Activated CD8-positive, alpha-beta T cell treated with anti-CD3 and anti-CD28 coated beads for 36 hours (primary cell): ENCODE measurements at regions not wholly inside any gene's neighbourhood (a gene's known extent, or its start where the extent isn't known, plus 50 kb on each side); places are given as distances from the start of the nearest gene placed in this dataset.

Source experiments
- ATAC-seq: fragments of 200-7000 bp; cut with Tn5 transposase; one replicate; pipeline ENCODE4 v1.10.0; 2021; ENCODE audit warnings: mild to moderate bottlenecking, moderate library complexity
- CTCF ChIA-PET: fragments of 350-600 bp; sonication (Branson Sonifier 250); formaldehyde crosslinking; loops from one replicate; lab custom pipeline; 2021; ENCODE audit warnings: antibody characterized with exemption; lab: Charles Lee
- POLR2A ChIA-PET: fragments of 350-600 bp; sonication (Branson Sonifier 250); formaldehyde crosslinking; loops from one replicate; lab custom pipeline; 2021; ENCODE audit warnings: antibody characterized with exemption; lab: Charles Lee
- DNase-seq: peaks from one replicate; pipeline ENCODE4 v3.0.0-alpha.2; 2020
- H3K27ac Mint-ChIP-seq: one replicate; pipeline ENCODE4 v1.8.0; 2021; ENCODE audit warnings: mild to moderate bottlenecking, mixed read lengths
- H3K27me3 Mint-ChIP-seq: one replicate; pipeline ENCODE4 v1.8.0; 2021; ENCODE audit warnings: mixed read lengths
- H3K36me3 Mint-ChIP-seq: one replicate; pipeline ENCODE4 v1.8.0; 2021; ENCODE audit warnings: low read depth, mixed read lengths
- H3K4me1 Mint-ChIP-seq: one replicate; pipeline ENCODE4 v1.8.0; 2021; ENCODE audit warnings: low read depth, mixed read lengths
- H3K4me3 Mint-ChIP-seq: one replicate; pipeline ENCODE4 v1.8.0; 2021; ENCODE audit warnings: mild to moderate bottlenecking, moderate library complexity, mixed read lengths
- H3K9me3 Mint-ChIP-seq: one replicate; pipeline ENCODE4 v1.8.0; 2021; ENCODE audit warnings: mixed read lengths
- intact Hi-C: fragments of 100-400 bp; cut with micrococcal nuclease; formaldehyde crosslinking; loops from one replicate; pipeline ENCODE4 v1.10.0; 2022
- TF ChIP-seq, protein P1 (sequence below): fragments of 200-600 bp; IDR thresholded peaks from one replicate; pipeline ENCODE4 v1.8.0; 2022; ENCODE audit warnings: antibody characterized with exemption, mild to moderate bottlenecking

DNA sequence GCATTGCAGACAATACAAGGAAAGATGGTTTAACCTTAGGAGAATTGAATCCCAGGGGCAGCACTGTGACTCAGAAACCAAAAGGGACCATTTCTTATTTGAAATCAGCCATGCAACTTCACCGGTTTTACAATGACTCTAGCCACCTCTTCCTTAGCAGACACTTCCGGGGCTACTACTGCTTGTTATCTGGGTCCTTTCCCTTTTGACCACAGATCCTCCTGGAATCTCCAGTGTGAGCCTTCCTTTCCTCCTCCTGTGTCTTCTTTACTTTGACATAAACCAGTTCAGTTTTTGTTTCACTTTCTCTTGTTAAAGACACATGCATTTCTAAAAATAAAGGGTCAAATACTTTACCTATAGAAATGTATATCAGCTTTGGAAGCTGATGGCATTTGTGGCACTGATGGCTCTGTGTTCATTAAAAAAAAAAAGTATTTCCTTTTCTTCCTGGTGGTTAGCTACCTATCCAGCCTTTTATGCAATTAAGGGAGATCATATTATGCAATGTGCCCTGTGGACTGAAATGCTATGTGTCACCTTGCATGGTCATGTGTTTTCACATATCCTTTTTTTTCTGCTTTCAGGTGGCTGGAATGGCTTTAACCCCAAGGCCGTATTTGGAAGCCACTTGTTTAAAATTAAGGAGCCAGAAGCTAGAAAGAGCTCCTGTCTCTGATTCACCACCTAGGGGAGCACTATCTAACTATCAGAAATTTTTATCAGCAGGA lies 296.2 kb downstream of the CHL1 start:
- ATAC-seq (no peak), DNase-seq (no peak)
- POLR2A ChIA-PET, result no interaction called here
- no peak overlapping the region for H3K27ac Mint-ChIP-seq
- no peaks in the 10 kb centered on the region for H3K27me3 Mint-ChIP-seq
- H3K36me3 Mint-ChIP-seq, result no peaks in the 10 kb centered on the region
- intact Hi-C loops, result no loop called here
- CTCF ChIA-PET, result no interaction called here
- H3K4me1 Mint-ChIP-seq, result no peaks in the 10 kb centered on the region
- H3K9me3 Mint-ChIP-seq, result peaks cover 3% of the 10 kb centered on the region
- TF ChIP-seq, protein P1, sequence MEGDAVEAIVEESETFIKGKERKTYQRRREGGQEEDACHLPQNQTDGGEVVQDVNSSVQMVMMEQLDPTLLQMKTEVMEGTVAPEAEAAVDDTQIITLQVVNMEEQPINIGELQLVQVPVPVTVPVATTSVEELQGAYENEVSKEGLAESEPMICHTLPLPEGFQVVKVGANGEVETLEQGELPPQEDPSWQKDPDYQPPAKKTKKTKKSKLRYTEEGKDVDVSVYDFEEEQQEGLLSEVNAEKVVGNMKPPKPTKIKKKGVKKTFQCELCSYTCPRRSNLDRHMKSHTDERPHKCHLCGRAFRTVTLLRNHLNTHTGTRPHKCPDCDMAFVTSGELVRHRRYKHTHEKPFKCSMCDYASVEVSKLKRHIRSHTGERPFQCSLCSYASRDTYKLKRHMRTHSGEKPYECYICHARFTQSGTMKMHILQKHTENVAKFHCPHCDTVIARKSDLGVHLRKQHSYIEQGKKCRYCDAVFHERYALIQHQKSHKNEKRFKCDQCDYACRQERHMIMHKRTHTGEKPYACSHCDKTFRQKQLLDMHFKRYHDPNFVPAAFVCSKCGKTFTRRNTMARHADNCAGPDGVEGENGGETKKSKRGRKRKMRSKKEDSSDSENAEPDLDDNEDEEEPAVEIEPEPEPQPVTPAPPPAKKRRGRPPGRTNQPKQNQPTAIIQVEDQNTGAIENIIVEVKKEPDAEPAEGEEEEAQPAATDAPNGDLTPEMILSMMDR, result no peak
- H3K4me3 Mint-ChIP-seq, result no peak overlapping the region

DNA sequence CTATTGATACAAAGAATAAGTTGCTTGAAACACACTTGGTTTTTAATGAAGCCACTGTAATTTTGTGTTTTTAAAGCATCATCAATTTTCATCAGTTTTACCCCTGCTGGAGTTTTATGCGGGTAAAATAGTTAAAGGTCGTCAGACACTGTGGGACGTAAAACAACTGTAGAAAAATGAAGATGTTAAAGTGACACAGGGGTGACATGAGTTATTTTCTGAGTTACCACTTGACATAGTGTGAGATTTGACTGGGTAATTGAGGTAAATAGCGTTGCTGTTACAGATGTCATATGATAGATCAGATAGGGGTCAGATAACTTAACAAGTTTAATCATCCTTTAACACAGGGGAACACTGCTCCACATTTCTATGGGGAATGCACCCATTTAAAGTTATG lies 297.6 kb downstream of the CHL1 start:
- TF ChIP-seq, protein P1, result no peak
- ChIA-PET CTCF (no interaction called here), POLR2A (no interaction called here)
- H3K4me3 Mint-ChIP-seq, result no peak overlapping the region
- no peak overlapping the region for H3K27ac Mint-ChIP-seq
- intact Hi-C loops, result no loop called here
- ATAC-seq (no peak), DNase-seq (no peak)
- peaks cover 3% of the 10 kb centered on the region for H3K9me3 Mint-ChIP-seq
- no peaks in the 10 kb centered on the region for H3K36me3 Mint-ChIP-seq
- H3K4me1 Mint-ChIP-seq, result no peaks in the 10 kb centered on the region
- no peaks in the 10 kb centered on the region for H3K27me3 Mint-ChIP-seq

DNA sequence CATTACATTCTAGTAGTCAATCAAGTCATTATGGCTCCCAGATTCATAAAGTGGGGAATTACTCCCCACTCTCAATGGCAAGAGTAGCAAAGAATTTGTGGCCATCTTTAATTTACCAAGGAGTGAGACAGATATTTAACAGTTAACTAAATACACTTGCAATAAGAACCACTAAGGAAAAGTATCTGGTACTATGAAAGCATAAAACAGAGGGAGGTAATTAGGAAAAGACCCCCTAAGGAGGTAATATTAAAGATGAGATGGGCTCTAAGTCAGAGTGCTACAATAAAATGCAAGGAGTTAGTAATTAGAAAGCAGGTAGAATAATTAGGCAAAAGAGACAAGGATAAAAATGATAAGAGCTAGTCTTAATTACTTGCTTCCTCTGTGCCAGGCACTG lies 301.9 kb downstream of the CHL1 start:
- H3K27me3 Mint-ChIP-seq, result no peaks in the 10 kb centered on the region
- H3K4me3 Mint-ChIP-seq, result no peak overlapping the region
- no peaks in the 10 kb centered on the region for H3K36me3 Mint-ChIP-seq

DNA sequence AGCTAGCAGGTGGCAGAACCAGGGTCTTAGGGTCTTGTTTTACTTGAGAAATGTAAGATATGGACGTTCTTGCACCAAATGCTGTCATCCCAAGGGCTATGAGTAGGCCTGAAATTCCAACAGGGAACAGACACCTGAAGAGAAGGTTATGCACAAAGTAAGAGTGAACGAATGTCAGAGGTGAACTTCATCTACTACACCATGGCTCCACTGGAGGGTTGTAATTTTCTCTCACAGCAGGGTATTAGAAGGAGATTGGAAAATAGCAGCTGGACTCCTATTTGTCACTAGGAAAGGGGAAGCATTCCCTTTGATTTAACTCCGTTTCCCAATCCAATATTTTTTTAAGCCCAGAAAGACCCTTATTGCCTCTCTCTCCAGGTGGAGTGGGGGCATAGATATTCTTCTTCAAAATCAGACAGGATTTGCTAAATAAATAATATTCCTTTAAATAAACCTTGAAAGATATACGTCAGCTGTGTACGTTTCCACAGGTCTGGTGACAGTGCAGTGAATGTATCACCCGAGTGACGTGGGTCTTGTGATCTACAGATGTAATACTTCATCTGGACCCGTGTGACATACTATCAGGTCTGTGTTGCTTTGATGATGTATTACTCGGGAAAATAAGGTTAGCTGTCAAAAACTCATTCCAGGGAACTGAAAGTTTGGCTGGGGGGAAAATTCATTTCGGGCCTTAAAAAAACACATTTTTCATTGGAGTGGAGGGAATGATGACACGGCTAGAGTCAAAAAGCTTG lies 302.6 kb downstream of the CHL1 start:
- Mint-ChIP-seq H3K27ac (no peak overlapping the region), H3K4me3 (no peak overlapping the region), H3K9me3 (peaks cover 1% of the 10 kb centered on the region), H3K36me3 (no peaks in the 10 kb centered on the region), H3K4me1 (no peaks in the 10 kb centered on the region), H3K27me3 (no peaks in the 10 kb centered on the region)
- TF ChIP-seq, protein P1, result no peak
- intact Hi-C loops, result no loop called here
- CTCF ChIA-PET, result no interaction called here
- DNase-seq (no peak), ATAC-seq (no peak)
- POLR2A ChIA-PET, result no interaction called here

More for the DNA sequence above, 301.9 kb downstream of the CHL1 start:
- POLR2A ChIA-PET, result no interaction called here
- CTCF ChIA-PET, result no interaction called here
- Mint-ChIP-seq H3K4me1 (no peaks in the 10 kb centered on the region), H3K27ac (no peak overlapping the region), H3K9me3 (peaks cover 1% of the 10 kb centered on the region)
- intact Hi-C loops, result no loop called here
- TF ChIP-seq, protein P1, result no peak
- DNase-seq, result no peak
- no peak for ATAC-seq

DNA sequence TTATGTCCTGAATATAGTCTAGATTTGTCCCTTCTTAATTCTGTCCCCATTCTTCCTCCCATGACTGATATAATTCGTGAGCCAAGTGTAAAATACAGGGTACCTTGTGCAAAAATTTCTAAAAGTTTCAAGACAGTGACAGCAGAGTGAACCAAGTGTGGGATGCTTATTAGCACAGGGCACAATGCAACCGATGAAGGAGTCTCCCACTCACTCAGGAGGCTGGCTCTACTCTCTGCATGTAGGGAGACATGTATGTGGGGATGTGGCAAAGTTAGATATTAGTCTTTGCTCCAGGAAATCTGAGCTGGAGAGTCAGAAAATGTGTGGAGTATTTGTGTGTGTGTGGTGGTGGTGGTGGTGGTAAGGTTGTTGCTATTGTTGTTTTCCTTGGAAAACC lies 305.9 kb downstream of the CHL1 start:
- no peak for DNase-seq
- no peaks in the 10 kb centered on the region for H3K4me1 Mint-ChIP-seq
- POLR2A ChIA-PET, result no interaction called here

More for the DNA sequence above, 305.9 kb downstream of the CHL1 start:
- no peak for ATAC-seq
- Mint-ChIP-seq H3K27me3 (no peaks in the 10 kb centered on the region), H3K36me3 (no peaks in the 10 kb centered on the region), H3K9me3 (no peaks in the 10 kb centered on the region), H3K27ac (no peak overlapping the region), H3K4me3 (no peak overlapping the region)
- TF ChIP-seq, protein P1, result no peak
- intact Hi-C loops, result no loop called here
- CTCF ChIA-PET, result no interaction called here
